ENCODE measurements at regions not wholly inside any gene's neighbourhood (a gene's known extent, or its start where the extent isn't known, plus 50 kb on each side); places are given as distances from the start of the nearest gene placed in this dataset.

GRCh38 chr9:18398038-18398437, 75.9 kb upstream of the ADAMTSL1 start:
- DNase-seq = no peak

DNA sequence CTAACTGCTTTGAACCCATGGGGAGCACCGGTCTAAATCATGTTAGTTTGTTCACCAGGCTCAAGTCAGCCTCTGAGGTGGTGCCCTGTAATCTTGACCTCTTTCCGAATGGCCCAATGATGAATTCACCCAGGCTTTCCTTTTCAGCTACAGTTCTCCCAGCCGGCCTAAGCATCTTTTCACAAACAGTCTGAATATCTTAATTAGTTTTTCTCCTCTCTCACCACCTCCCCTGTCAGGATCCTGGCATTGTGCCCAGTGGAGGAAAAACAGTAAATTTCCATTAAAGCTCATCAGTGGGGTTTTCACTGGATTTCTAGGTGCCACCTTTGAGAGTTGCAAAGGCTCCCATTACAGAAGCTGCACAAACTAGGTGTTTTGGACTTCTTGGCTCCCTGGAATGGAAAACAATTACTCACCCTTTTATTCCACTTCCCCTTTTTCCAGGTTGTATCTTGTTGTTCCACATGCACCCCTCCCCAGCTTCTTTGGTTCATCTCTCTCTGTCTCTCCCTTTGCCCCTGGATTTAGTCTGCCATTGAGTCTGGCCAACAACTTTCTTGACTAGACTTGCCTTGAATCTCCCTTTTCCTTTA, 69.4 kb upstream of the ADAMTSL1 start:
- no peak for DNase-seq

GRCh38 chr9:18405240-18405639, 68.7 kb upstream of the ADAMTSL1 start:
- no peak for DNase-seq

GRCh38 chr9:18410983-18411382, 63.0 kb upstream of the ADAMTSL1 start:
- no peak for DNase-seq

- DNase-seq = no peak
These were observed 52.6 kb upstream of the ADAMTSL1 start for GRCh38 chr9:18421391-18421790.

- DNase-seq = no peak
These were observed 51.5 kb upstream of the ADAMTSL1 start for GRCh38 chr9:18422296-18423036.

DNA sequence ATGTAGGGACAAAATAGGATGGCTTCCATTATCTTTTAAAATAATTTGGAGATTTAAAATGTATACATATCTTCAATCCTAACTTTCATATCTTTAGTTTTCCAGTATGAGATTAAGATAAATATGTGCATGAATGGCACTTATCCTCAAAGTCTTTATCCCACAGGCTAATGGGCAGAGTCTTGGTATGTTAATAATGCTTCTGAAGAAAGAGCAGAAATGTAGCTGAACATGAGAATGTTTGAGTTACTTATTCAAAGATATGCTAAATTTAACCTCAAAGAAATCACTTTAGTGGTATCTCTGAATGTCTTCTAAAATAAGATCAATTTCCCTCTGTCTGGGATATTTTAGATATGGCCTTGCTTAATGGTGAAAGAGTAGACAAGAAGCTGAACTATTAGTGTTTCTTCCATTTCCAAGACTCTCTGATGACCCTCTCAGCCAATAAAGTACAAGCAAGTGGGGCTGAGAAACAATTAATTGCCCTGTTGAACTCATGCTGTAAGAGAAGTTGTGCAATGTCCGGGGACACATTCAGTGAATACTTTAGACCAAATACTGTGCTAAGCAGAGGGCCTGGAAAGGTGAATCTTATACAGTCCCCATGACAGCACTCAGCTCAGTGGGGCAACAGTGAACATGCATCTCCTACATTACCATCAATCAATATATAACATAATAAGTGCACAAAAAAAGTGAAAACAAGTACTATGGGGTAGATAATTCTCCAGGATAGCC, 50.0 kb upstream of the ADAMTSL1 start:
- no peak for DNase-seq

Measured in suppressor macrophage (primary cell).